Choroid plexus epithelial cell (primary cell): ENCODE measurements at regions not wholly inside any gene's neighbourhood (a gene's known extent, or its start where the extent isn't known, plus 50 kb on each side); places are given as distances from the start of the nearest gene placed in this dataset.

ENCODE experiments used
- DNase-seq: peaks from one replicate; pipeline ENCODE4 v3.0.0-alpha.2; 2010; ENCODE audit warnings: low read depth
- H3K4me3 ChIP-seq: 2 replicates; pipeline ENCODE4 v1.5.1; 2011; ENCODE audit warnings: low read depth, mild to moderate bottlenecking, control low read depth, low read length, moderate library complexity
- CTCF ChIP-seq: conservative IDR thresholded peaks from 2 replicates; pipeline ENCODE4 v1.5.1; 2011; ENCODE audit warnings: low read depth, mild to moderate bottlenecking, control low read depth, inconsistent platforms, low read length, moderate library complexity

DNA sequence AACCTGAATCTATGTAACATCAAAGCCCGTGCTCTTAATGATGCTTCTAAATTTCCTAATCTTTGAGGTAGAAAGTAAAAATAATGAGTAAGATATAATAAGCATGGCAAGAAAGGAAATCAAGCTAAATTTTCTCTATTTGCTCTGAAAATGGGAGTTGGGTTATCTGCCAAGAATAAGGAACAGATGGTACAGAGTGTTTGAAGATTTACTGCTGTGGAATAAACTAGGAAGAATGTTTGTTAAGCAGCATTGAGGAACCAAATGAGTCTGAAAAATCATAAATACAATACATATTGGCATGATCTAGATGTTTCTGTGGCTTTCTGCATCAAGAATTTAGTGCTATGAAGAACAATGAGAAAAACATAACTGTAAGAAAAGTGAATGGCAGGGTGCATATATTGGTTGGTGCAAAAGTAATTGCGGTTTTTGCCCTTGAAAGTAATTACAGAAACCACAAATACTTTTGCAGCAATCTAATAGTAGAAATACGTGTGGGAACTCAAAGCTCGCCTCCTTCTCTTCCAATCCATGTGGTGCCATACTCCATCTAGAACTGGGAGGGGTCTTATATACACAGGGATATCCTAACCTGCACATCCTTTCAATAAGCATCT, 87.6 kb downstream of the SUCNR1 start:
- no peak for TF ChIP-seq CTCF
- no peak for DNase-seq

DNA sequence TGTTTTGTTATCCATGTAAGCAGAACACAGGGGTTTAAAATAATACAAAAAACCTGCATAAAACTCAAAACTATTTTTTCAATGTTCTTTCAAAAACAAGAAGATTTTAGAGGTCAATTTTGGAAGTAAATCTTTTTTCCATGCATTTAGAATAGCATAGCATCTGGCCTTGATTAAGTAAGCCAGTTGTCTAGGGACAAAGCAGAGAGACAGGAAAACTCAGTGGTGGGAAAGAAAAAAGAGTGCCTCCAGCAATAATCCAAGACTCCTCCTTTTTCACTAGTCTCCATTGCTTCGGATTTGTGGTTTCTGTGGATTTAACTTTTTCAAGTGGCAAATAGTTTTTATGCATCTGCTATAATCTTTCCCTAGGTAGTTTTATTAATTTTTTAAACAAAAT, 88.9 kb downstream of the SUCNR1 start:
- DNase-seq = no peak
- no peak overlapping the region for H3K4me3 ChIP-seq
- no peak for TF ChIP-seq CTCF

More for the DNA sequence above, 87.6 kb downstream of the SUCNR1 start:
- H3K4me3 ChIP-seq = no peak overlapping the region

- no peak for TF ChIP-seq CTCF
- no peak overlapping the region for H3K4me3 ChIP-seq
- no peak for DNase-seq
Measured at GRCh38 chr3:151962912-151963311, 89.5 kb downstream of the SUCNR1 start.

DNA sequence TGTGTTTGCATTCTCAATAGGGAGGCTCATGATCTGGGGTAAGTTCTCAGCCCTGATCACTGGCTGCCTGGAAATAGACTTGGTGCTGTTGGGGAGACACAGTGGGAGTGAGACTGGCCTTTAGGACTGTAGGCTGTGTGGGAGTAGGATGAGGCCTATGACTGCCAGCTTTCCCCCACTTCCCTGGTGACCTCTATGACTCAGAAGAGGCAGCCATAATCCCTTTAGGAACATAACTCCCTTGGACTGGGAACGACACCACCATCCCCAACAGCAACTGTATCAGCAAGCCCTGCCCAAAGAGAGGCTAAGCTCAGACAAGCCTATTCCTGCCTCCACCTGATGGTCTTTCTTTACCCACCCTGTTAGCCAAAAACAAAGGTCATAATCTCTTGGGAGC, 91.3 kb downstream of the SUCNR1 start:
- no peak overlapping the region for H3K4me3 ChIP-seq
- no peak for DNase-seq
- TF ChIP-seq CTCF = no peak

DNA sequence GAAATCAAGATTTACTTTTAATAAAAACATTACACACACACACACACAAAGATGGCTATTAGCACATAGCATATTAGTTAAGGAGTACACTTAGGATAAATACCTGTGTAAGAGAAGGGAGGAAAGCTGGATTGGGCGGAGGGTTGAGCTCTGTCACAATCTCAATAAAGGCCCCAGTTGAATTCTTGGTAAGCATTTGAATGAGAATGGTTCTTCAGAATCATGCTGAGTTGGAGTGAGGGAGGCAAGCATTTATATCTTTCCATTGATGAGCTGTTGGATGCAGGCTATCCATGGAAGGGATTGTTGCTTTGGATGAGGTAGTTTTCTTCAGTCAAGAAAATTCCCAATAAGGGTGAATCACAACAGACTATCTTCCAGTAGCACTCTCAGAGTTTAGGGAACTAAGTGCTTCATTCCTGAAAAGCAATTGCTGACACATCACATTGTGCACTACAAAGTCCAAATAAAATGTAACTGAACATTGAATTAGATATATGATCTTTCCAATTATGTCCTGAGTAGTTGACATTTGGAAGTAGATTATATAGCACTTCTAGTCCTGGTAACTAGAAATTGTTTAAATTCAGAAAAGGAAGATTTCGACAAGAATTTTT, 95.7 kb downstream of the SUCNR1 start:
- no peak for DNase-seq
- H3K4me3 ChIP-seq = no peak overlapping the region
- TF ChIP-seq CTCF = no peak

GRCh38 chr3:151971814-151972579, 98.6 kb downstream of the SUCNR1 start:
- DNase-seq = peak; percentile 18
- no peak for TF ChIP-seq CTCF
- no peak overlapping the region for H3K4me3 ChIP-seq
